ENCODE measurements at regions not wholly inside any gene's neighbourhood (a gene's known extent, or its start where the extent isn't known, plus 50 kb on each side); places are given as distances from the start of the nearest gene placed in this dataset.

DNA sequence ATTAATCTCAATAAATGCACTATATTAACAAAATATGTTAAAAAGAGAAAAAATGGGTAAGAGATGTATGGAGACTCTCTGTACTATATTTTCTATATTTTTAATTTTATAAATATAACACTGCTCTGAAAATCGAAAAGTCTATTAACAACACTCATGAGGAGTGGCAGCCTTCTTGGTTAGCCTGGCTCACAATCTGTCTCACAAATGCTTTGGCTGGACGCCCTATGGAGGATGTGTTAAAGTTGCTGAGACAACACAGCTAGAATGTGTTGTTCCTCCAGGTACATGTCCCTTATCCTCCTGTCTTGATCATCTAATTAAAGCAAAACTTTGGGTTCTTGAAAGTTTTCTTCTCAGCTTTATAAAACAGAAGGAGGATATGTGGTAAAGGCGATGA lies 396.6 kb upstream of the PCDH20 start:
- no peaks in the 10 kb centered on the region for H3K9me3 ChIP-seq (ENCODE audit: insufficient read depth, low read length)
- no peak overlapping the region for H3K4me3 ChIP-seq (ENCODE audit: insufficient read length, low read depth)
- H3K36me3 ChIP-seq (ENCODE audit: insufficient read depth, insufficient read length, low read length) = no peaks in the 10 kb centered on the region
- TF ChIP-seq YY1 (IDR thresholded peaks at IDR 0.05; ENCODE audit: insufficient read depth, insufficient read length) (no peak), SUZ12 (IDR thresholded peaks at IDR 0.05; ENCODE audit: extremely low read depth, insufficient read depth, insufficient read length) (no peak), ZNF274 (IDR thresholded peaks at IDR 0.05; ENCODE audit: low read depth, low read length) (no peak)
- no peaks in the 10 kb centered on the region for H3K27me3 ChIP-seq (ENCODE audit: insufficient read depth, insufficient read length)
- no peaks in the 10 kb centered on the region for H3K4me1 ChIP-seq (ENCODE audit: insufficient read depth, insufficient read length)
- DNase-seq (ENCODE audit: low read depth, low spot score) = no peak
- no peak overlapping the region for H3K9ac ChIP-seq (ENCODE audit: insufficient read length, low read depth)

DNA sequence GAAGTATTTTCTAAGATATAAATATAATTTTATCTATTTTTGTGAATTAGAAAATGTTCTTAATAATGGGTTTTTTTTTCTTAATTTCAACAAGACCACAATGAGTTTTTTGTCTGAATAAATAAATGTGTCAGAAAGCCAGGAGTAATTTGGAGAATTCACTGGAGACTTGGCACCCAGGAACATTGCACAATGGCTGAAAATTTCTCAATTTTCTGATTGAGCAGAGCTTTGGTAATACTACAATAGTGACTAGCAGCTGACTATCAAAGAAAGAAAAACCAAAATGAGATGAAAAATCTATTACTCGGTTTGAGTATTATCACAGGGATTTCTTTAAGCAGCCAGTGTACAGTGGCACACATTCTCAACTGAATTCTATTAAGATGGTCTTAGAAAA lies 394.4 kb upstream of the PCDH20 start:
- H3K36me3 ChIP-seq (ENCODE audit: insufficient read depth, insufficient read length, low read length) = no peaks in the 10 kb centered on the region
- no peak overlapping the region for H3K9ac ChIP-seq (ENCODE audit: insufficient read length, low read depth)
- H3K4me1 ChIP-seq (ENCODE audit: insufficient read depth, insufficient read length) = no peaks in the 10 kb centered on the region
- H3K9me3 ChIP-seq (ENCODE audit: insufficient read depth, low read length) = no peaks in the 10 kb centered on the region
- TF ChIP-seq ZNF274 (IDR thresholded peaks at IDR 0.05; ENCODE audit: low read depth, low read length) (no peak), SUZ12 (IDR thresholded peaks at IDR 0.05; ENCODE audit: extremely low read depth, insufficient read depth, insufficient read length) (no peak), YY1 (IDR thresholded peaks at IDR 0.05; ENCODE audit: insufficient read depth, insufficient read length) (no peak)
- no peaks in the 10 kb centered on the region for H3K27me3 ChIP-seq (ENCODE audit: insufficient read depth, insufficient read length)
- no peak for DNase-seq (ENCODE audit: low read depth, low spot score)
- H3K4me3 ChIP-seq (ENCODE audit: insufficient read length, low read depth) = no peak overlapping the region

DNA sequence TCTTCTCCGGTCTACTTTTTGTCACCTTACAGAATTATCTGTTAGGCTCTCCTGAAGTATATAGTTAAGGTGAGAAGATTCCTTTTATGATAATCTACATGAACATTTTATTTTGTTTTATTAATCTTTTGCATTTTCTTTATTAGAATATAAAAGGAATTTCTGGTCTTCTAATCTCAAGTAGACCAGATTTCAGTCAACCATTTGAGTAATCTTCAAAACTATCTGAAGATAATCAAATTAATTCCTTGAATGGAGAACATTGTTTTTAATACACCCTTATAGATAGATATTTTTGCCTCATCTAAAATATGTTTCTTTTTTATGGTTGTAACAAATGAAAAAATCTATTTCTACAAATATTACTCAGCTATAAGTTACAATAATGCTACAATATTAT lies 381.7 kb upstream of the PCDH20 start:
- Histone ChIP-seq H3K9me3 (ENCODE audit: insufficient read depth, low read length) (no peaks in the 10 kb centered on the region), H3K4me1 (ENCODE audit: insufficient read depth, insufficient read length) (no peaks in the 10 kb centered on the region), H3K36me3 (ENCODE audit: insufficient read depth, insufficient read length, low read length) (no peaks in the 10 kb centered on the region), H3K4me3 (ENCODE audit: insufficient read length, low read depth) (no peak overlapping the region), H3K9ac (ENCODE audit: insufficient read length, low read depth) (no peak overlapping the region), H3K27me3 (ENCODE audit: insufficient read depth, insufficient read length) (no peaks in the 10 kb centered on the region)
- no peak for DNase-seq (ENCODE audit: low read depth, low spot score)
- TF ChIP-seq YY1 (IDR thresholded peaks at IDR 0.05; ENCODE audit: insufficient read depth, insufficient read length) (no peak), SUZ12 (IDR thresholded peaks at IDR 0.05; ENCODE audit: extremely low read depth, insufficient read depth, insufficient read length) (no peak), ZNF274 (IDR thresholded peaks at IDR 0.05; ENCODE audit: low read depth, low read length) (no peak)

DNA sequence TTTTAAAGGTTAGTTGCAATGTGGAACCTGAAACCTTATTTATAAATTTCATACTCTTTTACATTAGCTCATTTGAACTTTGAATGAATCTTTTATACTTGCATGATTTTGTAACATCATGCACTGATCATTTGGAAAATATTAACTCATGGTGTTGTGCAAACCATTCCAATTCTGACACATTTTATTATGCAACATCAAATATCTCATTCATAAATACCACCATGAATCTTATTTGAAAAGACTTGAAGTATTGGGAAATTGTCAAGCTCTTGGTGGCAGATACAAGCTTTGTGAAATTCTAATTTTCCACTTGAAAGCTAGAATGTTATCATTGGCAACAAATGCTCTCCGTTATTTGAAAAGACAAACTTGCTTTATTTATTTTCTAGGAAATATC lies 379.9 kb upstream of the PCDH20 start:
- H3K4me3 ChIP-seq (ENCODE audit: insufficient read length, low read depth) = no peak overlapping the region
- H3K27me3 ChIP-seq (ENCODE audit: insufficient read depth, insufficient read length) = no peaks in the 10 kb centered on the region
- no peaks in the 10 kb centered on the region for H3K4me1 ChIP-seq (ENCODE audit: insufficient read depth, insufficient read length)
- H3K36me3 ChIP-seq (ENCODE audit: insufficient read depth, insufficient read length, low read length) = no peaks in the 10 kb centered on the region
- no peak for DNase-seq (ENCODE audit: low read depth, low spot score)
- H3K9me3 ChIP-seq (ENCODE audit: insufficient read depth, low read length) = no peaks in the 10 kb centered on the region
- TF ChIP-seq SUZ12 (IDR thresholded peaks at IDR 0.05; ENCODE audit: extremely low read depth, insufficient read depth, insufficient read length) = no peak
- H3K9ac ChIP-seq (ENCODE audit: insufficient read length, low read depth) = no peak overlapping the region

DNA sequence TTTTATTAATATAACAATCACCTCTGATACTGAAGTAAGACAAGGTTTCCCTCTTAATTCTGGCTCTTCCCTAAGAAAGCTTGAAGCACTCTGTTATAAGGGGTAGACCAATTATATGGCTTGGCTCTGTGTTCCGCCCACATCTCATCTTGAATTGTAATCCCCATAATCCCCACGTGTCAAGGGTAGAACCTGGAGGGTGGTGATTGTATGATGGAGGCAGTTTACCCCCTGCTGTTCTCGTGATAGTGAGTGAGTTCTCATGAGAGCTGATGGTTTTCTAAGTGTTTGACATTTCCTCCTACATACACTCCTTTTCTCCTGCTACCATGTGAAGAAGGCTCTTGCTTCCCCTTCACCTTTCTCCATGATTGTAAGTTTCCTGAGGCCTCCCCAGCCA lies 363.8 kb upstream of the PCDH20 start:
- H3K9ac ChIP-seq (ENCODE audit: insufficient read length, low read depth) = no peak overlapping the region
- no peaks in the 10 kb centered on the region for H3K36me3 ChIP-seq (ENCODE audit: insufficient read depth, insufficient read length, low read length)
- H3K4me1 ChIP-seq (ENCODE audit: insufficient read depth, insufficient read length) = no peaks in the 10 kb centered on the region
- TF ChIP-seq YY1 (IDR thresholded peaks at IDR 0.05; ENCODE audit: insufficient read depth, insufficient read length) = no peak
- TF ChIP-seq ZNF274 (IDR thresholded peaks at IDR 0.05; ENCODE audit: low read depth, low read length) = no peak
- TF ChIP-seq SUZ12 (IDR thresholded peaks at IDR 0.05; ENCODE audit: extremely low read depth, insufficient read depth, insufficient read length) = no peak
- DNase-seq (ENCODE audit: low read depth, low spot score) = no peak
- H3K27me3 ChIP-seq (ENCODE audit: insufficient read depth, insufficient read length) = no peaks in the 10 kb centered on the region
- no peak overlapping the region for H3K4me3 ChIP-seq (ENCODE audit: insufficient read length, low read depth)
- H3K9me3 ChIP-seq (ENCODE audit: insufficient read depth, low read length) = no peaks in the 10 kb centered on the region

DNA sequence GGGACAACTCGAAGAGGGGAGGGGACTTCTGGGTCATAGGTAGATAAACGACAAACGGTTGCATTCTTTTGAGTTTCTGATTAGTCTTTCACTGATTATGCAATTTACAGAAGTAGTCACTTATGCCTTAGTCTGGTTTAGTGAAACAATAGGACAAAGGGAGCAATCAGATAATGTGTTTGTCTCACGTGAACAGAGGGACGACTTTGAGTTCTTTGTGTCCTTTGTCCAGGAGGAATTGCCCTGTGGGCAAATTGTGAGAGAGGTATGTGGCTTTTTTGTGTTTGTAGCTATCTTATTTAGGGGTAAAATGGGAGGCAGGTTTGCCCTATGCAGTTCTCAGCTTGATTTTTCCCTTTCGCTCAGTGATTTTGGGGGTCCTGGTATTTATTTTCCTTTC lies 362.9 kb upstream of the PCDH20 start:
- no peaks in the 10 kb centered on the region for H3K36me3 ChIP-seq (ENCODE audit: insufficient read depth, insufficient read length, low read length)
- DNase-seq (ENCODE audit: low read depth, low spot score) = peak; percentile 16
- no peaks in the 10 kb centered on the region for H3K9me3 ChIP-seq (ENCODE audit: insufficient read depth, low read length)
- TF ChIP-seq SUZ12 (IDR thresholded peaks at IDR 0.05; ENCODE audit: extremely low read depth, insufficient read depth, insufficient read length) = no peak
- TF ChIP-seq YY1 (IDR thresholded peaks at IDR 0.05; ENCODE audit: insufficient read depth, insufficient read length) = no peak
- no peak for TF ChIP-seq ZNF274 (IDR thresholded peaks at IDR 0.05; ENCODE audit: low read depth, low read length)
- no peak overlapping the region for H3K9ac ChIP-seq (ENCODE audit: insufficient read length, low read depth)
- no peak overlapping the region for H3K4me3 ChIP-seq (ENCODE audit: insufficient read length, low read depth)
- no peaks in the 10 kb centered on the region for H3K27me3 ChIP-seq (ENCODE audit: insufficient read depth, insufficient read length)
- no peaks in the 10 kb centered on the region for H3K4me1 ChIP-seq (ENCODE audit: insufficient read depth, insufficient read length)

DNA sequence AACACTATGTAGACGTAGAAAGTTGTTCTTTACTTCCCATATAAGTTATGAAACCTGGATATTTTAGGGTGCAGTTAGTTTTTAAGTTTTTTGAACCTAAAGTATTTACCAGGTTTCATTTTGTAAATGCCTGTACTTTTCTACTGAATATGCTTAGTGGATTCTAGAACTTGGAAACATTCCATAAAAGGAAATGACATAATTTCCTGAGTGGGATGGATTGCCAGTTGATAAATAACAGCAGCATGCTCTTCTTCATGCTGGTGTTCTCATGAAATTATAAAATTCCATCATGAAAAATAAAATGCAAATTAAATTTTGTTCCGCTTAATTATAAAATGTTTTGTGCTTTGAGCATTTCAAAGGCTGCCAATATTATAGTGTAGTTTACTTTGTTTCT lies 362.2 kb upstream of the PCDH20 start:
- Histone ChIP-seq H3K9ac (ENCODE audit: insufficient read length, low read depth) (no peak overlapping the region), H3K36me3 (ENCODE audit: insufficient read depth, insufficient read length, low read length) (no peaks in the 10 kb centered on the region), H3K27me3 (ENCODE audit: insufficient read depth, insufficient read length) (no peaks in the 10 kb centered on the region), H3K9me3 (ENCODE audit: insufficient read depth, low read length) (no peaks in the 10 kb centered on the region), H3K4me3 (ENCODE audit: insufficient read length, low read depth) (no peak overlapping the region), H3K4me1 (ENCODE audit: insufficient read depth, insufficient read length) (no peaks in the 10 kb centered on the region)
- TF ChIP-seq SUZ12 (IDR thresholded peaks at IDR 0.05; ENCODE audit: extremely low read depth, insufficient read depth, insufficient read length) (no peak), ZNF274 (IDR thresholded peaks at IDR 0.05; ENCODE audit: low read depth, low read length) (no peak), YY1 (IDR thresholded peaks at IDR 0.05; ENCODE audit: insufficient read depth, insufficient read length) (no peak)
- DNase-seq (ENCODE audit: low read depth, low spot score) = no peak

DNA sequence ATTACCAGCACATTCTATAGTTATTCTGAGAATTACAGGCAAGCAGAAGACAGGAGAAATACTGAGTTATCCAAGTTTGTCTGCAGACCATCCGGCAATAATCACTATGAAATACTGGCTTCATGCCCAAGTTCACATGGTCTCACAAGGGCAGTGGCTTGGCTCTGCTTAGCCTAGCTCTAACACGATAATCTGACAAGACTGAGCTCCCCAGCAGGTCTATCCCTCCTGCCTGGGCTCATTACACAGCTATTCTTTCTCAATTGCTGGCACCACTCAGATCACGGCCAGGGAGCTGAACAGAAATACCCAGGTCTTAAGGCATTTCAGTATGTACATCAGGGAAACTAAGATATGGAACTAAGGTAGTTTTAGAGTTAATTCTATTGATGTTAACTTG lies 361.6 kb upstream of the PCDH20 start:
- H3K36me3 ChIP-seq (ENCODE audit: insufficient read depth, insufficient read length, low read length) = no peaks in the 10 kb centered on the region
- H3K4me1 ChIP-seq (ENCODE audit: insufficient read depth, insufficient read length) = no peaks in the 10 kb centered on the region
- no peak overlapping the region for H3K9ac ChIP-seq (ENCODE audit: insufficient read length, low read depth)
- no peaks in the 10 kb centered on the region for H3K27me3 ChIP-seq (ENCODE audit: insufficient read depth, insufficient read length)
- TF ChIP-seq YY1 (IDR thresholded peaks at IDR 0.05; ENCODE audit: insufficient read depth, insufficient read length) (no peak), ZNF274 (IDR thresholded peaks at IDR 0.05; ENCODE audit: low read depth, low read length) (no peak), SUZ12 (IDR thresholded peaks at IDR 0.05; ENCODE audit: extremely low read depth, insufficient read depth, insufficient read length) (no peak)
- no peaks in the 10 kb centered on the region for H3K9me3 ChIP-seq (ENCODE audit: insufficient read depth, low read length)
- no peak for DNase-seq (ENCODE audit: low read depth, low spot score)
- H3K4me3 ChIP-seq (ENCODE audit: insufficient read length, low read depth) = no peak overlapping the region
